Cardiac fibroblast (primary cell): ENCODE measurements at regions not wholly inside any gene's neighbourhood (a gene's known extent, or its start where the extent isn't known, plus 50 kb on each side); places are given as distances from the start of the nearest gene placed in this dataset.

ENCODE experiments used
- DNase-seq, 2 donors: peaks; one replicate each; pipeline versions ENCODE4 v3.0.0 to v3.0.0-alpha.2; 2010; ENCODE audit warnings: low read depth in 2 of 2
- H3K4me3 ChIP-seq, 2 donors: replicated peaks in 1 of 2; 1 replicate in 1 of 2; 2 replicates in 1 of 2; pipeline ENCODE4 v1.5.1; 2011; ENCODE audit warnings: low read depth in 2 of 2, low read length in 2 of 2, mild to moderate bottlenecking in 2 of 2, moderate library complexity in 1 of 2
- TF ChIP-seq, protein P1 (sequence below): IDR thresholded peaks from one replicate; pipeline ENCODE4 v1.5.1; 2011; ENCODE audit warnings: low read depth, mild to moderate bottlenecking, low read length, inconsistent platforms

DNA sequence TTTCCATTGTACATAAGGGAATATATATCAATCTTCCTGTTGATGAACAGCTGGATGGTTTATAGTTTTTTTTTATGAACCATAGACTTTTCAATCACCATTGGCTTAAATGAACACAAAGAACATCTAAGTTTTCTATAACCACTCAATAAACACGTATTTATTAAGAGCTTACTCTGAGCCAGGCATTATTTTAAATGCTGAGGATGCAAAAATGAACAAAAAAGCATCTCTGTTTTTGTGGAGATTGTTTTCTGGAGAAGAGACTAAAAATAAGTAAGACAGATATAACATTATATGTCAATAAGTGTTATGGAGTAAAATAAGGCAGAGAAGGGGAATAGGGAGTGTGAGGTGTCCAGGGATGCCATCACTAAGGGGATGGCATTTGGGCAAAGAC is 52.1 kb upstream of the SLC24A2 start:
- no peak for DNase-seq
- TF ChIP-seq, protein P1, sequence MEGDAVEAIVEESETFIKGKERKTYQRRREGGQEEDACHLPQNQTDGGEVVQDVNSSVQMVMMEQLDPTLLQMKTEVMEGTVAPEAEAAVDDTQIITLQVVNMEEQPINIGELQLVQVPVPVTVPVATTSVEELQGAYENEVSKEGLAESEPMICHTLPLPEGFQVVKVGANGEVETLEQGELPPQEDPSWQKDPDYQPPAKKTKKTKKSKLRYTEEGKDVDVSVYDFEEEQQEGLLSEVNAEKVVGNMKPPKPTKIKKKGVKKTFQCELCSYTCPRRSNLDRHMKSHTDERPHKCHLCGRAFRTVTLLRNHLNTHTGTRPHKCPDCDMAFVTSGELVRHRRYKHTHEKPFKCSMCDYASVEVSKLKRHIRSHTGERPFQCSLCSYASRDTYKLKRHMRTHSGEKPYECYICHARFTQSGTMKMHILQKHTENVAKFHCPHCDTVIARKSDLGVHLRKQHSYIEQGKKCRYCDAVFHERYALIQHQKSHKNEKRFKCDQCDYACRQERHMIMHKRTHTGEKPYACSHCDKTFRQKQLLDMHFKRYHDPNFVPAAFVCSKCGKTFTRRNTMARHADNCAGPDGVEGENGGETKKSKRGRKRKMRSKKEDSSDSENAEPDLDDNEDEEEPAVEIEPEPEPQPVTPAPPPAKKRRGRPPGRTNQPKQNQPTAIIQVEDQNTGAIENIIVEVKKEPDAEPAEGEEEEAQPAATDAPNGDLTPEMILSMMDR = no peak
- H3K4me3 ChIP-seq = no peak overlapping the region
